ENCODE measurements at regions not wholly inside any gene's neighbourhood (a gene's known extent, or its start where the extent isn't known, plus 50 kb on each side); places are given as distances from the start of the nearest gene placed in this dataset.

DNA sequence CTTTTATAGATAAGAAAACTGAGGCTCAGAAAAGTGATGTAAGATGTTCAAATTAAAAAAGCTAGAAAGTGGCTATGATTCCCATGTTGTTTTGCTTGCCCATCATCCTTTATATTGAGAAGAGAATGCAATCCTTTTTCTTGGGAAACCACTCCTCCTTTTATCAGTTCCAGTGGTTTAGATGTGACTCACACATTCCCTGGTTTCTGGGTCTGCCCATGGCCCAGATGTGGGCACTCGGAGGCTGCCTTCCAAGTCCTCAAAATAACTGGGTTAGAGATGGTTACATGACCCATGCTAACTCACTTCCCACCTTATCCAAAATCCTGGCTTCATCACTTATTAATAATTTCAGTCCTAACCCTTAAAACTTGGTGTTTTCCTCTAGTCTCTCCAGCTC, 550.0 kb downstream of the MDFIC start:
- TF ChIP-seq, protein P1, sequence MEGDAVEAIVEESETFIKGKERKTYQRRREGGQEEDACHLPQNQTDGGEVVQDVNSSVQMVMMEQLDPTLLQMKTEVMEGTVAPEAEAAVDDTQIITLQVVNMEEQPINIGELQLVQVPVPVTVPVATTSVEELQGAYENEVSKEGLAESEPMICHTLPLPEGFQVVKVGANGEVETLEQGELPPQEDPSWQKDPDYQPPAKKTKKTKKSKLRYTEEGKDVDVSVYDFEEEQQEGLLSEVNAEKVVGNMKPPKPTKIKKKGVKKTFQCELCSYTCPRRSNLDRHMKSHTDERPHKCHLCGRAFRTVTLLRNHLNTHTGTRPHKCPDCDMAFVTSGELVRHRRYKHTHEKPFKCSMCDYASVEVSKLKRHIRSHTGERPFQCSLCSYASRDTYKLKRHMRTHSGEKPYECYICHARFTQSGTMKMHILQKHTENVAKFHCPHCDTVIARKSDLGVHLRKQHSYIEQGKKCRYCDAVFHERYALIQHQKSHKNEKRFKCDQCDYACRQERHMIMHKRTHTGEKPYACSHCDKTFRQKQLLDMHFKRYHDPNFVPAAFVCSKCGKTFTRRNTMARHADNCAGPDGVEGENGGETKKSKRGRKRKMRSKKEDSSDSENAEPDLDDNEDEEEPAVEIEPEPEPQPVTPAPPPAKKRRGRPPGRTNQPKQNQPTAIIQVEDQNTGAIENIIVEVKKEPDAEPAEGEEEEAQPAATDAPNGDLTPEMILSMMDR (IDR thresholded peaks at IDR 0.05; ENCODE audit: control extremely low read depth in 1 of 3, insufficient read depth in 1 of 3, low read depth in 1 of 3, low read length in 3 of 3) = no peak
- TF ChIP-seq CREB1 (IDR thresholded peaks at IDR 0.05) (no peak), YY1 (IDR thresholded peaks at IDR 0.05; ENCODE audit: low read depth, low read length) (no peak), SUZ12 (IDR thresholded peaks at IDR 0.05; ENCODE audit: low read length) (no peak)
